Activated CD4-positive, alpha-beta T cell treated with anti-CD3 and anti-CD28 coated beads, Interleukin-2, amount 50 U/mL, for 16 hours (primary cell): ENCODE measurements at regions not wholly inside any gene's neighbourhood (a gene's known extent, or its start where the extent isn't known, plus 50 kb on each side); places are given as distances from the start of the nearest gene placed in this dataset.
"Not testable (repeated sequence)": the region's sequence is repeated elsewhere in the genome, so short reads cannot be mapped to it uniquely, and the experiment has no call there.

Source experiments
- DNase-seq: peaks from one replicate; pipeline ENCODE4 v3.0.0-alpha.2; 2020

DNA sequence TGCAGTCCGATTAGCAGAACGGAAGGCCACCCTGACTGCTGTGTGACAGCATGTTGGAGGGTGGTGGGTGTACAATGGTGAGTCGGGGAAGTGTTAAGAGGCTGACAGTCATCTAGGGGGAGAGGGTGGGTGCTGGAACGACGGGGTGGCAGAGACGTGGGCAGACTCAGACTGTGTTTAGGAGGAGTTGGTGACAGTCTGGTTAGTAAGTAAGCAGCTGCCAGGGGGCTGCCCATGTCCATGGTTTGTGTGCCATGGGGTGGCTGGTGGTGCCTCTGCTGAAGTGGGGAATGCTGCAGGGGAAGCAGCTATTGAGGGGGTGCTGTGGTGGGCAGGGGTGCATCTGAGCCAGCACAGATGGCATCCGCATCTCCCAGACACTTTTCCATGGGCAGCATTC is 51.3 kb upstream of the BOD1 start:
- no peak for DNase-seq

DNA sequence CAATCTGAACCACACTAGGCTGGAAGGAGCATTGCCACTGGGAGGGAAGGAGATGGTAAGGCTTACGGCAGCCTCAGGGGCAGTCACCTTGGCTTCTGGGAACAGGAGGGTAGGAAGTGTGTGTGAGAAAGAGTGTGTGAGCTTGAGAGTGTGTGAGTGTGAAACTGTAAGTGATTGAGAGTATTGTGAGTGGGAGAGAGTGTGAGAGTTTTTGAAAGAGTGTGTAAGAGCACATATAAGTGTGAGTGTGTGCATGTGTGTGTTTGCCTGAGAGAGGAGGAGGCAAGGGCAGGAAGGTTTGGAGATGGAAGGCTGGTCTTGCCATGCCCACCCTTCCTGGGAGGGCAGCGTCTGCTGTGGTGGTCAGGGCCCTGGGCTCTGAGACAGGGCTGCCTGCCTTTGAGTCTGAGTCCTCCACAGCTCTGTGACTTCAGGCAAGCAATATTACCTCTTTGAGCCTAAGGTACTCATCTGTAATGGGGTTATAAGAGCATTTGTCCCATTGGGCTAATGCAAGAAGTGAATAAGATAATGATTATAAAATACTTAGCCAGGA is 51.9 kb upstream of the BOD1 start:
- DNase-seq, result no peak

DNA sequence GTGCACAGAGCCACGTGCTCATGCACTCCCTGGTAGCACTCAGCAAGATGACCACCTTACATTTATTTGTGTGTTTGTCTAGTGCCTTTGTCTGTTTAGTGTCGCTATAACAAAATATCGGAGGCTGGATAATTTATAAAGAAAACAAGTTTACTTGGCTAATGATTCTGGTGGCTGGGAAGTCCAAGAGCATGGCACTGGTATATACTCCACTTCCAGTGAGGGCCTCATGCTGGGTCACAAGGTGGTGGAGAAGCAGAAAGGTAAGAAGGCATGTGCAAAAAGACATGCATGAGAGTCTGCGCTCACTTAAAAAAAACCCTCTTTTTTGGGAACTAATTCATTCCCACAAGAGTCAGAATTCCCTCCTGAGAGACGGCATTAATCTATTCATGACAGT is 52.5 kb upstream of the BOD1 start:
- DNase-seq, result no peak

DNA sequence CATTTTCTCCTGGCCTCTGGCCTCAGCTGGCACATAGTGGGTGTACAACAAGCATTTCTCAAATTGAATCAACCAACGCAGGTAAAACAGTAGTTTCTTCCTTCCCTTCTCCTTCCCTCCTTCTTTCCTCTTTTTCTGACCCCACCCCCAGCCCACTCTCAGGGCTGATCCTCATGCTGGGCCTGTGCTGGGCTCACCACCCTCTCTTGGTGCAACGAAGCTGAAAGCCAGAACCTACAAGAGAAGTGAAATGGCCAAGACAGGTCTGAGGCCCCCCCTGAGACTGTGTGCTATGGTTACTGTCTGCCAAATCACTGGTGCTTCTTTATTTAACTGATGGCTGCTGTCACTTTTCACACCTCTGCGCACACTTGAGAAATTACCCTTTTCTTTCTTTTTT is 53.0 kb upstream of the BOD1 start:
- no peak for DNase-seq

DNA sequence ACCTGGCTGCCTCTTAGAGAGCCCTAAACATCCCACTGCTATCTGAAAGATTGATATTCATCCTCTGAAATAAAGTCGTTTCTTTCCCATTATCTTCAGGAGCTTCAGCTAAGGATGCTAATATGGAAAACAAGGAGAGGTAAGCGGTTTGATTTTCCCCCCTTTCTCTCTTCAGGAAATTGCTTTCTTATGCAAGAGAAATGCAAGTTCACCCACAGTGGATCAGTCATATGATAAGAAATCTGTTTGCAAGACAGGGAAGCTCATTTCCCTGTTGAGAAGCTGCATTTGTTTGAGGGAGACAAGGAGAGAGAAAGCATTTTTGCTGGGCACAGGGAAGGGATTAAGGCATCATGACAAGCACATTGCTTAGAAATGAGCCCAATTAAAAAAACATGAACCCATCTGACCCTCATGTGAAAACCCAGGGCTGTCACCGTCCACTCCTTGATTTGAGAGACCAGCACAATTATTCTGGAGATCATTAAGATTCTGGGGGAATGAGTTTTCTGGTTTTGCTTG is 53.7 kb upstream of the BOD1 start:
- DNase-seq, result no peak

DNA sequence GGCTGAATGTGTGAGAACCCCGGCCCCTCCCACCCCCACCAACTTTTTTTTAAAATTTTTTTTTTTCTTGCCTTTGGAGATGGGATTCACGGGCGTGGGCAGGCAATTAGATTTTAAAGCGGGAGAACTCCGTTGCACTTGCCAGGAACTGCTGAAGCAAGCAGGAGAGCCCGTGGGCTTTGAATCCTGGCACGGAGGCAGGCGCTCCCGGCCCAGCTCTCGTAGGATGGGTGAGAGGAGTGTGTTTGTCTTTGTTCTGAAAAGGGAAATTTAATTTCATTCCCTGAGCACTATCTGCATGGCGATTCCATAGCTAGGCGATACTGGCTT is 54.3 kb upstream of the BOD1 start:
- no peak for DNase-seq

DNA sequence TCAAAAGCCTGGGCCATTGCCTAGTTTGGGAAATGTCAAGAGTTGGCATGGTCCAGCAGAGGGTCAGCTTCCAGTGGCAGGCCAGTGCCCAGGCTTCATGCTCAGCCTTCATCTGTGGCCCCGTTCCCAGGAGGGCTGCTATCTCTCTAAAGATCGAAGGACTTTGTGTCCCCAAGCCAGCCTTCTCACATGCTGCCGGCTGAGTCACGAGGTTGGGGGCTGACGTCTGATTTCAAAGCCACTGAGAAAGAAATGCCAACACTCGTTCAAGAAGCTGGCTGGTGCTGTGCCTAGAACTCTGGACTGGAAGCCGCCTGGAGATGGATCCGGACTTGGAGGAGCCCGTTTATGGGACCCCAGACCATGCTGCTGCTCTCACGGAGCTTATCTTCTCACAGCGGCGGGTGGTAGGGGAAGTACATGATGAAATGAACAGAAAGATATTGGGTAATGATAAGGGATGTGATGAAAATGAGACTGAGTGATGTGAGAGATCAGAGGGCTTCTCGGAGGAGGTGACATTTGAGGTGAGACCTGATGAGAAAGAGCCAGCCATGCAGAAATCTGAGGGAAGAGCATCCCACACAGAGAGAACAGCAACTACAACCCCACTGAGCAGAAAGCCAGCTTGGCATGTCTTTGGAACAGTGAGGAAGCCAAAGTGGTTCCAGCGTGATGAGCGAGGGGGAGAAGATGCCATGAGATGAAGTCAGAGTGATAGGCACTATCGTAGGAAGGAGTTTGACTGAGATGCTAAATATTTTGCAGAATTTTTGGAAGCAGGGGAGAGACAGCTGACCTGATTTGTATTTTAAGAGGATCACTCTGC is 54.9 kb upstream of the BOD1 start:
- no peak for DNase-seq

DNA sequence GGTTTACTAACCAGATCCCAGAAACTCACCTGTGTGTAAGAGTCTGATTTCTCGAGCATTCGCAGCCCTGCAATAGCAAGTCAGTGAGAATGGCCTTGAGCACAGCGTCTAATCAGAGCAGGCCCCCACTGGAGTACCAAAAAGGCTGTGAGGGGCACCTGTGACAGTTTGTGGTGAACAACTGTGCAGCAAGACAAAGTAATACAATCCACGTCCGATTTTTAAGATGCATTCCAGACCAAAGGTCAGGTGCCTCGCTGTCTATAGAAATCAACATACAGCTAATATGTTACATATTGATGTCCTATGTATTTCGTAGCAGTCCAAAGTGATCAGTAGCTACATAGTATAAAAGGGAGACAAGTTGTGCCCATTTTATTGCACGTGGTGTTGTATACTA is 55.7 kb upstream of the BOD1 start:
- DNase-seq, result no peak

DNA sequence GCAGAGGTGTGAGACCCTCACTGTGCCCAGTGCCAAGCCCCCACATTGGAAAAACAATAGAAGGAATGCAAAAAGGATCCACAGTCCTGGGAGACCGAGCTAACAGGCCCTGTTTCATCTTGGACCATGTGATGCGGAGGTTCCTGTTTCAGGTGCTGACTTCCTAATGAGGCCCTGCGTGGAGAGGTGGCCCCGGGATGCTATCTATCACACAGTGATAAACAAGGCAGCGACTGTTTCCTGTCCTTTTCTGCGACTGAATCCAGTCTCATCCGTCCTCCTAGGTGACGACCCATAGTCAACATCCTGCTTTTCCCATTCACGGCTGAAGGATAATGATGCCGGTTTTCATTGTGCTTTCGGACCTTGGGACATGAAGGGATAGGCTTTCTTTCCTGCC is 56.4 kb upstream of the BOD1 start:
- DNase-seq, result no peak

DNA sequence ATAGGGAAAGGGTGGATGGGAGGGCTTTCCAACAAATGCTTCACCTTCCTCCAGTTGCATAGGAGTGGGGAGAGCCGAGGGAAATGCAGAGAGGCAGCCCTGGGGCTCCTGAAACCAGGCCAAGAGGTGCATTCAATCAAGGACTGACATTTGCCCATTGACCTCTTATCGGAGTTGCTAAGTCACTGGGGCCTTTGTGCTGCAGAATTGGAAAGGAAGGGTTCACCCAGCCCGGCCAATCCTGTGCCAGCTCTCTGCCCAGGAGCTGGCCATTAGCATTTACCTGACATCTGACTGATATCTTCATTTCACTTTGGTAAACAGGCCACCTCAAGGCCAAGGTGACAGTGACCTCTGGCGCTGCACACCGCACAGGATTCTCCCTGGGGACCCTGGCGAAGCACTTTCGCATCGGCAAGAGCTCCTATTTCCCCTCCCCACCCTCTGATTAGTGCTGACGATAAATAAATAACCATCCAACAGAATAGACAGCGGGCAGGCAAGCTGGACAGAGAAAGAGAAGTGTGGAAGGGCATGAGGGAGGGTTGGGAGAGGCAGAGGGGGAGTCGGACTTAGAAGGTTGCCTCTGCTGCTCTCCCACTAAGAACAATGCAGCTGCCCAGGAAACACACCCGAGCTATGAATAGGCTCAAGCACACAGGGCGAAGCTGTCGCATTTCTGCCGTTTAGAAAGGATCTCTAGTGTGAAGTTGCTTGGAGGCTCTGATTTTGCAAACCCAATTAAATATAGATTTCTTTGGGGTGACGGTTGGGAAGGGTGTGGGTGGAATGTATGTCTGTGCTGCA is 57.0 kb upstream of the BOD1 start:
- no peak for DNase-seq

DNA sequence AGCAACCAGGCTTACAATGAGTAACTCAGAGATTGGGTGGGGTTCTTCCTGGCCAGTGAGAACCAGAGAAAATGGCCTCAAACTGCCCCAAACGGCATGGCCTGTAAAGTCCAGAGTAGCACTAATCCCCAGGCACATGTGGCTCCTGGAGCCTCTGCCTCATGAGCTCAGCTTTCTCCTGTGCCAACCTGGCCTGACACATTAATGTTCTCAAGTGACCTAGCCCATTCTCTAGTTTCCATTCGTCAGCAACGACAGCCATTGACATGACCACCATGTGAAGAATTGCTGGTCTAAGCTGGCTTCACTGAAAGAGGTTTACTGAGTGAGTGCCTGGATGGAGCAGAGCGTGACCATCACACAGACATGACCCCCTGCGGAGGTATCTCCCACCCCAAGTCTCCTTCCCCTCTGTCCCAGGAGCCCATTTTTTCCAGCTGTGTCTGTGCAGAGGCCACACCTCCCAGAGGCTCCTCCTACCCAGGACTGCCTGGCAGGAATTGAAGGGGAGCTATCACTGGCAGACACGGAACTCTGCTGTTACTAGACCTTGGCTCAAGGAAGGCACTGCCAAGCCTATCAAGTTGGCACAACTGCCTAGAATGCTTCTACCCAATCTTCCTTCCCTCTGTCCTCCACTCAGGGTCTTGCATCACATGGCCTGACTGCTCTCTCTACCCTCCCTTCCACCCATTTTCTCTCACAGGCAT is 59.0 kb upstream of the BOD1 start:
- DNase-seq, result no peak

DNA sequence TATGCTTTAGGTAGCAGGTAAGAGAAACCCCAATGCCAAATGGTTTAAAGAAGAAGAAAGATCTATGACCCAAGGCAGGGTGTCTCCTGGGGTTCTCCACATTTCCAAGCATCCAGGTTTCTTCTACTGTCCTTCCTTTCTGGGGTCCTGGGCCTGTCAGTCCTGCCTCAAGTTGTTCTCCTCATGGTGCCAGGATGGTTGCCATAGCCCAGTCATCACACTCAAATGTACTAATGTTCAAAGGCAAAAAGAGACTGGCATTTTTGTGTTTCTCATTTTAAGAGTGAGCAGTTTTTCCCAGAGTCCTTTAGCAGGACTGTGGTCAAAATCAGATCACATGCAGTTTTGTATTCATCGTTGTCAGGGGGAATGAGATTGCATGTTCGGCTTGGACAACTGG is 59.9 kb upstream of the BOD1 start:
- DNase-seq, result no peak

DNA sequence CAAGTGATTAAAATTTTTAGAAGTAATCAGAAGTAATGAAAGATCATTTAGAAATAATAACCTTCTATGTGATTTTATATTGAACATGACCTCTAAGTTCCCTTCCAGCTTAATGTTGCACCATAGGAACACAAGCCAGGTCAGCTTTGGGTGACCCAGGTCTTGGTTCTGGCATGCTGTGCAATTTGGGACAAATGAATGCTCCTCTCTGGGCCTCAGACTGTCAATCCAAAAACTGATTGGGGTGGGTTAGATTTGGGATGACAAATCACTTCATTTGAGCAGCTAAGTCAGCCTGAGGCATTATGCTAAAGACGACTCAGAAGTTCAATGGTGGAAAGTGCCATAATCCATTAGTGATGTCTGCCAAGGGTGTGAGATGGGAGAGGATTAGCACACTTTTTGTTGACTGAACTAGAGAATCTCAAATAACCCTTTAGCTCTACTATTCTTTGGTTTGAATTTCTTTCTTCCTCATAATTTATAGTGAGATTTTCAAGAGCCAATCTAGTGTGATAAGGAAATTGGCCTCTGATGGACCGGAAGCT is 60.7 kb upstream of the BOD1 start:
- DNase-seq, result no peak

DNA sequence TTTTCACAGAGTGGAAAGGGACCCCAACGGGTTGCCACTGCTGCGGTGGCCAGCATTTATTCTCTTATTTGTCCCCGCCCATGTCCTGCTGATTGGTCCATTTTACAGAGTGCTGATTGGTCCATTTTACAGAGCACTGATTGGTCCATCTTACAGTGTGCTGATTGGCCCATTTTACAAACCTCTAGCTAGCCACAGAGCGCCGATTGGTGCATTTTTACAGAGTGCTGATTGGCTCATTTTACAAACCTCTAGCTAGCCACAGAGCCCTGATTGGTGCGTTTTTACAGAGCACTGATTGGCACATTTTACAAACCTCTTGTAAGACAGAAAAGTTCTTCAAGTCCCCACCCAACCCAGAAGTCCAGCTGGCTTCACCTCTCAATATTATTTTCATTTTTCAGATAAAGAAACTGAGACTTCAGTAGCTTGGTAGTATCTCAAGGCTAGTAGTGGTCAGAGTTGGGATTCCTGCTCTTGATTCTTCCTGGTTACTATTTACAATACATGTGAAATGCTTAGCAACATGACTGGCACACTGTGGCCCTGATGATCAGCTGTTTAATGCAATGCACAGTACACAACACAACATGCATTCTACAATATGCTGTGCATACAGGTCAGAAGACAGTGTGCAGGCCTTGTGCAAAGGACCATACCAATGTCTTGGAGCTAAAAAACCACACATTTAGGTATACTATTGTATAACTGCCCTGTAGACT is 63.6 kb upstream of the BOD1 start:
- no peak for DNase-seq

DNA sequence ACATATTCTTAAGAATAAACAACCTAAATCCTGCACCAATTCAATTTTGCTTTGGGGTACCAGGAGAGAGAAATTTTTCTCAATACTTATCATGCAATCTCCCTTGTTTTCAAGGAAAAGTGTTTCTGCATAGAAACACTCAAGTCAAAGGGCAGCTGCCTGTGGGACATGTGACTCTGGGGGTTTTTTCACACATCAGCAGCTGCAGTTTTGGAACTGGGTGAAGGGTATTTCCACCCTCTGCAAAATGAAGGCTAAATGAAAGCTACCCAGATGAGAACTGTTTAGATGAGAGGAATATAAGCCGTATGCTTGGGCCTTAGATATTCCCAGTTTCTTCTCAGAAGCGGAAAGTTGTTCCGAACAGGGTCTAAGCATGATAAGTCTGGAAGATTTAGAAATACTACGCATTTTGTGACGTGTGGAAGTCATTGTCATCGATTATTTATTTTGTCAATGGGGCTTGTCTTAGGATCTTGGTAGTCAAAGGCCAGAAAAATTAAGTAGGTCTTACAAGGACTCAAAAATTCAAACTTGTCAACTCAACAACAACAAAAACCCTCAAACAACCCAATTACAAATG is 64.3 kb upstream of the BOD1 start:
- DNase-seq, result no peak

DNA sequence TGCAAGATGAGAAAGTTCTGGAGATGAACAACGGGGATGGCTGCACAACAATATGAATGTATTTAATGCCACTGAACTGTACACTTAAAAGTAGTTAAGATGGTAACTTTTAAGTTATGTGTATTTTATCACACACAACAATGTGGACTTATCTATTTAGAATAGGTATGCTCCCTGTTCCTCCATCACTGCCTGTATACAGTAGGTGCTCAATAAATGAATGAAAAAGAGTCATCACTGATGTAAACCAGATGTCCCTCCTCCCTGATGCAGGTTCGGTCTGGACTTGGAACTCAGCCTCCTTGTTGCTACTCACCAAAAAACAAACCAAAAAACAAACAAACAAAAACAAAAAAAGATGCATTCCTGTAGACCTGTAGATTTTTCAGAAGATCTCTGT is 65.9 kb upstream of the BOD1 start:
- DNase-seq, result no peak

DNA sequence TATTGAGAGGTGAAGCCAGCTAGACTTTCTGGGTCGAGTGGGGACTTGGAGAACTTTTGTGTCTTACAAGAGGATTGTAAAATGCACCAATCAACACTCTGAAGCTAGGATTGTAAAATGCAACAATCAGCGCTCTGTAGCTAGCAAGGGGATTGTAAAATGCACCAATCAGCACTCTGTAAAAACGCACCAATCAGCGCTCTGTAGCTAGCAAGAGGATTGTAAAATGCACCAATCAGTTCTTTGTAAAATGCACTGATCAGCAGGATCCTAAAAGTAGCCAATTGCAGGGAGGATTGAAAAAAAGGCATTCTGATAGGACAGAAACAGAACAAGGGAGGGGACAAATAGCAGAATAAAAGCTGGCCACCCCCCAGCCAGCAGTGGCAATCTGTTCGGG is 68.1 kb upstream of the BOD1 start:
- not testable (repeated sequence) for DNase-seq

DNA sequence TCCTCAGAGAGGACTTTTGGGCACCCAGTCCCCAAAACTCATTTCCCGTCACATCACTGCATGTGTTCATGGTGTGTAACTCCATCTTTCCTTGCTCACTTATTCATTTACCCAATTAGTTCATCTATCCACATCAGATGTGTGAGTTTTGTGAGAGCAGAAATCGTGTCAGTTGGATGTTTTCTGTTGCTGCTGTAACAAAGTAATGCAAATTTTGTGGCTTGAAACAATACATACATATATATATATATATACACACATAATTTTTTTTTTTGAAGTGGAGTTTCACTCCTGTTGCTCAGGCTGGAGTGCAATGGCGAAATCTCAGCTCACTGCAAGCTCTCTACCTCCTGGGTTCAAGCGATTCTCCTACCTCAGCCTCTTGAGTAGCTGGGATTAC is 70.5 kb upstream of the BOD1 start:
- DNase-seq, result no peak

DNA sequence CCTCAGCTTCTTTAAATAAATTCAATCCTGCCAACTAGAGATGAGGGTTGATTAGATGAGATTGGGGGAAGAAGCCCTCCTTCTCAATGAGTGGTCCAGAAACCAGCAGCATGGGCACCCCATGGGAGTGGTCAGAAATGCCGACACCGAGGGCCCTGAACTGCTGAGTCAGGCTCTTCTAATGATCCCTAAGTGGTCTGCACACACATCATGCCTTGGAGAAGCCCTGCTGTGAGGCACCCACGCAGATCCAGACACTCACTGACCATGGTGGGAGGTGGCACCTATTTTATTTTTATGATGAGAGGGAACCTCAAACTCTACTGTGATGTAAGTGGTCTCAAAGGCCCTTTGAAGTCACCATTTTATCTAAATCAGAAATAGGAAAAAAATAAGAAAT is 72.3 kb upstream of the BOD1 start:
- DNase-seq, result no peak

DNA sequence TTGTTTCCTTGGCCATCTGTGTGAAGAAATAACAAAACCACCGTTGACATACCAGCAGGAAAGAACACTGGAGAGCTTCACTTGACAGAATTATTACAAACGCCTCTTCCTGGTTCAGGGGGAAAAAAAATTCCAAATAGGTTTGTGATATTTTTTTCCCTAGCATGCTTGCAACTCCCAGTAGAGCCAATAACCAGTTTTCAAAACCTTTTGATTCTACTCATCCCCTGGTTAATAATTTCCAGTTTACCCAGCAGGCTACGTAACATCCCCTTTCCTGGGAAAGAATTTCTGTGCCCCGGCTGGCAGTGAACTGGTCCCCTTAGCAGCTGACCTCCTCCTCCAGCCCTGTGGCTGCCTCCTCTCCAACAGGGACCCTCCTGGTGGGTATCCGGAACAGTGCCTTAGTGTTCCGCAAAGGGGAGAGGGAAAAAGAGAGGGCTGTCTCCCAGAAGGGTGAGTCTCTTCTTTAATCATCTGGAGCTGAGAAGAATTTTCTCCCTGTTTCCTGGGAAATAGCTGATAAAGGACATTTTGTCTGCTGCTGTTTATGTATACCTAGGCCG is 72.8 kb upstream of the BOD1 start:
- DNase-seq, result no peak

DNA sequence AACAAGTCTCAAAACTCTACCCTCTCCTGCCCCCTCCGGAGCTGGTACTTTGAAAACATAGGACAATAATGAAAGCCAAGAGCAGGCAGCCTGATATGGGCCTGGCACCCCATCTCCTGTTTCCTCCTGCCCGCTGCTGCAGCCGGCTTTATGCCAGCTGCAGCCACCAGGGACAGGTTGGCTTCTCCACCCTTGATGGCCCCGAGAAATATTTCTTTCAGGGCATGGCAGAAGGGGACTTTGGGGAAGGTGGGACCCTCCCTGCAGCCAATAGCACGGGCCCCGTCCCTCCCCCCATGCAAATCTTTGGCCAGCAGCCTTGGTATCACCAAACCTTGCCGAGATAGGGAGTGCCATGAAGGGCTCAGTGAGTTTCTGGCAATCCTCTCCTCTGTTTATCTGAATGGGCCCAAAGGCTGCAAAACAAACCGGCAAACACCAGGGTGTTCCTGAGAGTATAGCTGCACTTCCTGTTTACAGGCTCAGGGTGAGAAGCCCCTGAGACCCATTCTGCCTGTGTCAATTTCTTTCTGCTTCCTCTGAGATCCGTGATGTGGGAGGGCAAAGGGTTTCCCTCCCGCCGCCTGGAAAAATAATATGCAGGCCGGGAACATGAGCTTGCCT is 73.4 kb upstream of the BOD1 start:
- no peak for DNase-seq
